ENCODE measurements at regions not wholly inside any gene's neighbourhood (a gene's known extent, or its start where the extent isn't known, plus 50 kb on each side); places are given as distances from the start of the nearest gene placed in this dataset.

GRCh38 chr1:84060781-84061180, 61.8 kb upstream of the TTLL7 start:
- no peaks in the 10 kb centered on the region for H3K27me3 ChIP-seq (replicated peaks)
- H3K27ac ChIP-seq: no peak overlapping the region
- no peaks in the 10 kb centered on the region for H3K9me3 ChIP-seq (replicated peaks)
- DNase-seq (ENCODE audit: low read depth in 1 of 2, low spot score in 2 of 2): no peak
- H3K4me1 ChIP-seq (replicated peaks): no peaks in the 10 kb centered on the region
- no peak overlapping the region for H3K4me3 ChIP-seq
- no peaks in the 10 kb centered on the region for H3K36me3 ChIP-seq

- no peak for DNase-seq (ENCODE audit: low read depth in 1 of 2, low spot score in 2 of 2)
- Histone ChIP-seq H3K36me3 (no peaks in the 10 kb centered on the region), H3K4me3 (no peak overlapping the region), H3K27me3 (replicated peaks) (no peaks in the 10 kb centered on the region), H3K27ac (no peak overlapping the region), H3K4me1 (replicated peaks) (no peaks in the 10 kb centered on the region), H3K9me3 (replicated peaks) (no peaks in the 10 kb centered on the region)
These were observed 49.9 kb upstream of the TTLL7 start for GRCh38 chr1:84048820-84049219.
